Right lobe of liver (tissue), 6 donors: ENCODE measurements at regions not wholly inside any gene's neighbourhood (a gene's known extent, or its start where the extent isn't known, plus 50 kb on each side); places are given as distances from the start of the nearest gene placed in this dataset.

Experiments
- ATAC-seq, 4 donors: fragments of 200-7000 bp; cut with Tn5 transposase; one replicate each; pipeline ENCODE4 v1.9.1; 2020; ENCODE audit warnings: mild to moderate bottlenecking in 4 of 4, moderate library complexity in 4 of 4
- DNase-seq, 3 donors: peaks; one replicate each; pipeline ENCODE4 v3.0.0-alpha.2; 2020
- H3K27ac ChIP-seq, 3 donors: fragments of 200-600 bp; one replicate each; pipeline ENCODE4 v1.8.0; 2022
- H3K27me3 ChIP-seq, 2 donors: fragments of 200-600 bp; one replicate each; pipeline ENCODE4 v1.8.0; 2022
- H3K36me3 ChIP-seq, 4 donors: fragments of 200-600 bp; sonication (generic) in 1 of 4; one replicate each; pipeline versions ENCODE4 v1.5.1 to v1.8.0; 2017 to 2022; ENCODE audit warnings: control low read depth in 1 of 4
- H3K4me1 ChIP-seq, 4 donors: fragments of 200-600 bp; sonication (generic) in 1 of 4; one replicate each; pipeline versions ENCODE4 v1.5.1 to v1.8.0; 2017 to 2022; ENCODE audit warnings: control low read depth in 1 of 4
- H3K4me3 ChIP-seq, 3 donors: fragments of 200-600 bp; one replicate each; pipeline ENCODE4 v1.8.0; 2022
- H3K9me3 ChIP-seq, 4 donors: fragments of 200-600 bp; sonication (generic) in 1 of 4; one replicate each; pipeline versions ENCODE4 v1.5.1 to v1.8.0; 2017 to 2022; ENCODE audit warnings: control low read depth in 1 of 4
- POLR2A ChIP-seq: fragments of 450-650 bp; IDR thresholded peaks from one replicate; pipeline ENCODE4 v1.6.1; 2017; ENCODE audit warnings: antibody characterized with exemption, mild to moderate bottlenecking
- WGBS: methylation state at CpG from one replicate; pipeline ENCODE4 v1.1.6; 2018; ENCODE audit warnings: low coverage, low lambda C conversion rate; ENCODE audit not compliant: insufficient coverage; ENCODE audit errors: missing lambda C conversion rate; 5-methylcytosine and 5-hydroxymethylcytosine counted together
- intact Hi-C, 2 donors: fragments of 100-400 bp; cut with DNase I; formaldehyde crosslinking; loops; one replicate each; pipeline versions ENCODE4 v1.11.2 to v1.14.1; 2022
- TF ChIP-seq, protein P1 (sequence below), 4 donors: fragments of 200-600 bp in 3 of 4; fragments of 450-650 bp in 1 of 4; IDR thresholded peaks; one replicate each; pipeline versions ENCODE4 v1.5.1 to v1.8.0; 2016 to 2022; ENCODE audit warnings: antibody characterized with exemption in 4 of 4, mild to moderate bottlenecking in 2 of 4
- donor health status: DM: no; HTN: yes; CAD: no.
- donor health status: DM: no; HTN: no; CAD: no.
- donor health status: DM: no; HTN: no; CAD: no.
- donor health status: DM: no; HTN: yes; CAD: no.
- donor health status: DM: no; HTN: yes; CAD: no.

DNA sequence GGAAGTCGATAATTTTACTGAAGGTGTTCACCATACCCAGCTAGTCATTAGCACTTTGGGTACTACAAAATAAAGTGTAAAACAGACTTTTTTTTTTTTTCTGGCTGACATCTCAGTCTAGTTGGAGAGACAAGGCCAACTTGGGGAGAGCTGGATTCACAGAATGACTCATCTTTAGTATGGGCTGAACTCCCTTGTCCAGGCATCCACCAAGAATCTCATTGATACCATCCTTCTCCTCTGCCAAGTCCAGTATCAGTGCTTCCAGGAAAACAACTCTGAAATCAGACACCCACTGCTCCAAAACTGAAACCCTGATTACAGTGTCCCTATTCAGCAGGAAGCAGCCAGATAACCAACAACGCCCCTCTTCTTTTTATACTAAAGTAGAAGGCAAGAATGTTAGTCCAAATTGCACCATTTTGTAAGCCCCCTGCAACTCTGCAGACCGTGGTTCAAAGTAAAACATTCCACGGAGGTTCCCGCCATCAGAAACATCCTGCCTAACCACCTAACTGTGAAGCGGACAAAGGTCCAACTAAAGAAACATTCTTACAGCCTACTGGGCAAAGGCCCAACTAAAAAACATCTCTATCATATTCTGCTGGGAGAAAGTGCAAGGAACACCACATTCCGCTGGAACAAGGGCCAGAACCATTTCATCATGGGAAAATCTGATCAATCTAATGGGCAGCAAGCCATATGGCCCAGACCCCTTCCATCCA is 728.2 kb downstream of the BRINP1 start:
- intact Hi-C loops, result no loop called here
- H3K36me3 ChIP-seq, result no peaks in the 10 kb centered on the region
- no peak for TF ChIP-seq POLR2A
- TF ChIP-seq, protein P1, sequence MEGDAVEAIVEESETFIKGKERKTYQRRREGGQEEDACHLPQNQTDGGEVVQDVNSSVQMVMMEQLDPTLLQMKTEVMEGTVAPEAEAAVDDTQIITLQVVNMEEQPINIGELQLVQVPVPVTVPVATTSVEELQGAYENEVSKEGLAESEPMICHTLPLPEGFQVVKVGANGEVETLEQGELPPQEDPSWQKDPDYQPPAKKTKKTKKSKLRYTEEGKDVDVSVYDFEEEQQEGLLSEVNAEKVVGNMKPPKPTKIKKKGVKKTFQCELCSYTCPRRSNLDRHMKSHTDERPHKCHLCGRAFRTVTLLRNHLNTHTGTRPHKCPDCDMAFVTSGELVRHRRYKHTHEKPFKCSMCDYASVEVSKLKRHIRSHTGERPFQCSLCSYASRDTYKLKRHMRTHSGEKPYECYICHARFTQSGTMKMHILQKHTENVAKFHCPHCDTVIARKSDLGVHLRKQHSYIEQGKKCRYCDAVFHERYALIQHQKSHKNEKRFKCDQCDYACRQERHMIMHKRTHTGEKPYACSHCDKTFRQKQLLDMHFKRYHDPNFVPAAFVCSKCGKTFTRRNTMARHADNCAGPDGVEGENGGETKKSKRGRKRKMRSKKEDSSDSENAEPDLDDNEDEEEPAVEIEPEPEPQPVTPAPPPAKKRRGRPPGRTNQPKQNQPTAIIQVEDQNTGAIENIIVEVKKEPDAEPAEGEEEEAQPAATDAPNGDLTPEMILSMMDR (IDR thresholded peaks at IDR 0.05), result no peak
- H3K4me1 ChIP-seq, result no peaks in the 10 kb centered on the region
- WGBS, result 34% methylated on average over 7 of the region's 7 CpGs
- no peaks in the 10 kb centered on the region for H3K9me3 ChIP-seq
- DNase-seq (no peak), ATAC-seq (peak in 1 of 4 donors; percentile 45)
- H3K27me3 ChIP-seq, result no peaks in the 10 kb centered on the region
- H3K27ac ChIP-seq, result no peak overlapping the region
- H3K4me3 ChIP-seq, result no peak overlapping the region

GRCh38 chr9:118643118-118643517 is 726.1 kb downstream of the BRINP1 start:
- peak in 2 of 4 donors; percentile 36 to 38 for ATAC-seq

DNA sequence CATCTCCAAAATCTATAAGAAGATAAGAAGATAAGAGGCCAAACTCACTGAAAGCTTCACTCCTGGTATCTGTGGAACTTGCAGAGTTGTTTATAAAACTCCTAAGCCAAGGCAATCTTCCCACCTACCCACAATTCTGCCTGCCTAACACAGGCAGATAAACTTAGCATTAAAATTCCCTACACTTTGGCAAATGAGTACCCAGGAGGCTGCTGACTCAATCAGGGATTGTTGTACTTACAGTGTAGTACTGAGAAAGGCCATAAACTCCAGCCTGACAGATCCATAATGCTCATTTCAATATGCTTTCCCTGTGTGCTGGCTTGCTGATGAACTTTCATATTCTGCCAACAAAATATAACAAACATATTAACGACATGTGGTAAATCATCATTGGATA is 725.2 kb downstream of the BRINP1 start:
- no peaks in the 10 kb centered on the region for H3K4me1 ChIP-seq
- intact Hi-C loops, result no loop called here
- ATAC-seq, result no peak
- H3K36me3 ChIP-seq, result no peaks in the 10 kb centered on the region
- no peak for DNase-seq
- no peaks in the 10 kb centered on the region for H3K9me3 ChIP-seq
- no peak overlapping the region for H3K4me3 ChIP-seq
- 67% methylated on average over 1 of the region's 1 CpG for WGBS
- no peak overlapping the region for H3K27ac ChIP-seq
- TF ChIP-seq, protein P1 (IDR thresholded peaks at IDR 0.05), result no peak
- no peak for TF ChIP-seq POLR2A
- H3K27me3 ChIP-seq, result no peaks in the 10 kb centered on the region

More at GRCh38 chr9:118643118-118643517, 726.1 kb downstream of the BRINP1 start:
- no peaks in the 10 kb centered on the region for H3K27me3 ChIP-seq
- no peaks in the 10 kb centered on the region for H3K4me1 ChIP-seq
- H3K9me3 ChIP-seq, result no peaks in the 10 kb centered on the region
- H3K27ac ChIP-seq, result no peak overlapping the region
- DNase-seq, result no peak
- 31% methylated on average over 2 of the region's 2 CpGs for WGBS
- intact Hi-C loops, result no loop called here
- no peaks in the 10 kb centered on the region for H3K36me3 ChIP-seq
- H3K4me3 ChIP-seq, result no peak overlapping the region
- TF ChIP-seq, protein P1 (IDR thresholded peaks at IDR 0.05), result no peak
- no peak for TF ChIP-seq POLR2A

GRCh38 chr9:118647331-118647730 is 721.9 kb downstream of the BRINP1 start:
- DNase-seq, result no peak
- H3K27ac ChIP-seq, result no peak overlapping the region
- WGBS, result no CpG with 5 or more reads among the region's 1 CpG
- no peak for ATAC-seq
- no peak for TF ChIP-seq POLR2A
- TF ChIP-seq, protein P1 (IDR thresholded peaks at IDR 0.05), result no peak
- no peaks in the 10 kb centered on the region for H3K27me3 ChIP-seq
- no peak overlapping the region for H3K4me3 ChIP-seq
- no peaks in the 10 kb centered on the region for H3K9me3 ChIP-seq
- intact Hi-C loops, result no loop called here
- no peaks in the 10 kb centered on the region for H3K4me1 ChIP-seq
- no peaks in the 10 kb centered on the region for H3K36me3 ChIP-seq
